ENCODE measurements at regions not wholly inside any gene's neighbourhood (a gene's known extent, or its start where the extent isn't known, plus 50 kb on each side); places are given as distances from the start of the nearest gene placed in this dataset.

DNA sequence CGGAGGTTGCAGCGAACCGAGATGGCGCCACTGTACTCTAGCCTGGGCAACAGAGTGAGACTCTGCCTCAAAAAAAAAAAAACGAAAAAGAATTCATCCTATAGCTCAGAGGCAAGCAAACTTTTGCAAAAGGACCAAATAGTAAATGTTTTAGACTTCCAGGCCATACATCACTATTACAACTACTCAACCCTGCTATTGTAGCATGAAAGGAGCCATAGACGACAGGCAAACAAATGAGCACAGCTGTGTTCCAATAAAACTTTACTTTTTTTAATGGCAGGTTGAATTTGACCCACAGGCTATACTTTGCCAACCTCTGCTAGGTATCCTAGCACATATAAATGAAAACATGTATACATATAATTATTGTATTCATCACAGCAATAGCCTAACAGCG lies 58.9 kb upstream of the SLC30A5 start:
- TF ChIP-seq, protein P1, sequence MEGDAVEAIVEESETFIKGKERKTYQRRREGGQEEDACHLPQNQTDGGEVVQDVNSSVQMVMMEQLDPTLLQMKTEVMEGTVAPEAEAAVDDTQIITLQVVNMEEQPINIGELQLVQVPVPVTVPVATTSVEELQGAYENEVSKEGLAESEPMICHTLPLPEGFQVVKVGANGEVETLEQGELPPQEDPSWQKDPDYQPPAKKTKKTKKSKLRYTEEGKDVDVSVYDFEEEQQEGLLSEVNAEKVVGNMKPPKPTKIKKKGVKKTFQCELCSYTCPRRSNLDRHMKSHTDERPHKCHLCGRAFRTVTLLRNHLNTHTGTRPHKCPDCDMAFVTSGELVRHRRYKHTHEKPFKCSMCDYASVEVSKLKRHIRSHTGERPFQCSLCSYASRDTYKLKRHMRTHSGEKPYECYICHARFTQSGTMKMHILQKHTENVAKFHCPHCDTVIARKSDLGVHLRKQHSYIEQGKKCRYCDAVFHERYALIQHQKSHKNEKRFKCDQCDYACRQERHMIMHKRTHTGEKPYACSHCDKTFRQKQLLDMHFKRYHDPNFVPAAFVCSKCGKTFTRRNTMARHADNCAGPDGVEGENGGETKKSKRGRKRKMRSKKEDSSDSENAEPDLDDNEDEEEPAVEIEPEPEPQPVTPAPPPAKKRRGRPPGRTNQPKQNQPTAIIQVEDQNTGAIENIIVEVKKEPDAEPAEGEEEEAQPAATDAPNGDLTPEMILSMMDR (conservative IDR thresholded peaks at IDR 0.05 in 1 of 2, IDR thresholded peaks at IDR 0.05 in 1 of 2; ENCODE audit: extremely low read depth in 1 of 2, insufficient read depth in 1 of 2, low read depth in 1 of 2, low read length in 2 of 2), result no peak
- no peak for TF ChIP-seq EZH2 (IDR thresholded peaks at IDR 0.05; ENCODE audit: borderline replicate concordance, low read length)
